Fibroblast of lung (primary cell): ENCODE measurements at regions not wholly inside any gene's neighbourhood (a gene's known extent, or its start where the extent isn't known, plus 50 kb on each side); places are given as distances from the start of the nearest gene placed in this dataset.

Source experiments
- EZH2 ChIP-seq: IDR thresholded peaks from 2 replicates; pipeline ENCODE4 v1.5.1; 2012; ENCODE audit warnings: low read length, control low read depth, mild to moderate bottlenecking; ENCODE audit errors: missing control alignments
- TF ChIP-seq, protein P1 (sequence below), 2 donors: IDR thresholded peaks in 1 of 2; conservative IDR thresholded peaks in 1 of 2; 1 replicate in 1 of 2; 2 replicates in 1 of 2; pipeline ENCODE4 v1.5.1; 2011 to 2012; ENCODE audit warnings: low read length in 2 of 2, control low read depth in 1 of 2, inconsistent platforms in 1 of 2, low read depth in 1 of 2, mild to moderate bottlenecking in 1 of 2

DNA sequence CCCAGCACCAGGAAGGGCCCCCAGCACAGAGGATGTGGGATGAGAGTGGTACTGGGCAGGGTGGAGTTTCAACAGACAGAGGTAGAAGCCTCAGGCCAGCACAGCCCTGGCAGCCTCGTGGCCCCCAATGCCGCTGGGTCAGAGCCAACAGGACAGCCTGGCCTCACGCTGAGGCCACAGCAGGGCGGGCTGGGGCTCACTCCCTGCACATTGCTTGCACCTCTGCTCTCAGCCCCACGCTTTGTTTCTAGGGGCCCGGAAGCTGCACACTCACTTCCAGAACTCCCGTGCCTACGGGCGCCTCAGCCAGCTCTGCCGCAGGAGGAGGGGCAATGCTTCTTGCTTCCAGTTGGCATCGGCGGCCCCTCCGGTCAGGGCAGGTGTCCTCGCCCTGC is 72.9 kb downstream of the SIK1 start:
- TF ChIP-seq, protein P1, sequence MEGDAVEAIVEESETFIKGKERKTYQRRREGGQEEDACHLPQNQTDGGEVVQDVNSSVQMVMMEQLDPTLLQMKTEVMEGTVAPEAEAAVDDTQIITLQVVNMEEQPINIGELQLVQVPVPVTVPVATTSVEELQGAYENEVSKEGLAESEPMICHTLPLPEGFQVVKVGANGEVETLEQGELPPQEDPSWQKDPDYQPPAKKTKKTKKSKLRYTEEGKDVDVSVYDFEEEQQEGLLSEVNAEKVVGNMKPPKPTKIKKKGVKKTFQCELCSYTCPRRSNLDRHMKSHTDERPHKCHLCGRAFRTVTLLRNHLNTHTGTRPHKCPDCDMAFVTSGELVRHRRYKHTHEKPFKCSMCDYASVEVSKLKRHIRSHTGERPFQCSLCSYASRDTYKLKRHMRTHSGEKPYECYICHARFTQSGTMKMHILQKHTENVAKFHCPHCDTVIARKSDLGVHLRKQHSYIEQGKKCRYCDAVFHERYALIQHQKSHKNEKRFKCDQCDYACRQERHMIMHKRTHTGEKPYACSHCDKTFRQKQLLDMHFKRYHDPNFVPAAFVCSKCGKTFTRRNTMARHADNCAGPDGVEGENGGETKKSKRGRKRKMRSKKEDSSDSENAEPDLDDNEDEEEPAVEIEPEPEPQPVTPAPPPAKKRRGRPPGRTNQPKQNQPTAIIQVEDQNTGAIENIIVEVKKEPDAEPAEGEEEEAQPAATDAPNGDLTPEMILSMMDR (conservative IDR thresholded peaks at IDR 0.05 in 1 of 2, IDR thresholded peaks at IDR 0.05 in 1 of 2; ENCODE audit: low read depth in 1 of 2, low read length in 2 of 2) = no peak
- no peak for TF ChIP-seq EZH2
